H1 (cell line): ENCODE measurements at regions not wholly inside any gene's neighbourhood (a gene's known extent, or its start where the extent isn't known, plus 50 kb on each side); places are given as distances from the start of the nearest gene placed in this dataset.

ENCODE experiments used
- CTCF ChIA-PET: fragments of 300-600 bp; sonication (Branson Sonifier 250); formaldehyde crosslinking; loops from one replicate; lab custom pipeline; 2021; ENCODE audit not compliant: partially characterized antibody; lab: Charles Lee
- POLR2A ChIA-PET: fragments of 300-600 bp; sonication (Branson Sonifier 250); formaldehyde crosslinking; loops from one replicate; lab custom pipeline; 2021; ENCODE audit warnings: inconsistent platforms; ENCODE audit not compliant: partially characterized antibody; lab: Charles Lee
- DNase-seq, 2 experiments: peaks; one replicate each; pipeline versions ENCODE4 v3.0.0 to v3.0.0-alpha.2; 2010 to 2022; ENCODE audit warnings: low spot score in 2 of 2, low read depth in 1 of 2, mixed read lengths in 1 of 2
- FAIRE-seq: peaks from 2 replicates; lab custom pipeline; 2011; peaks lifted over from hg19 to GRCh38; lab: Jason Lieb, UNC
- H2AFZ ChIP-seq: 2 replicates; pipeline ENCODE4 v1.8.1; 2012; ENCODE audit warnings: low read length, inconsistent platforms
- H2AK5ac ChIP-seq: 2 replicates; pipeline ENCODE4 v1.6.1; 2013; ENCODE audit warnings: low read depth, low read length
- H2BK120ac ChIP-seq: replicated peaks from 2 replicates; pipeline ENCODE3; 2013; ENCODE audit warnings: low read depth, low read length, inconsistent platforms
- H2BK12ac ChIP-seq: 2 replicates; pipeline ENCODE4 v1.6.1; 2013; ENCODE audit warnings: low read depth, low read length
- H2BK15ac ChIP-seq: 2 replicates; pipeline ENCODE4 v1.6.1; 2013; ENCODE audit warnings: low read length
- H2BK20ac ChIP-seq: 2 replicates; pipeline ENCODE4 v1.6.1; 2013; ENCODE audit warnings: low read length
- H2BK5ac ChIP-seq: 2 replicates; pipeline ENCODE4 v1.6.1; 2013; ENCODE audit warnings: low read depth, low read length
- H3K14ac ChIP-seq: 2 replicates; pipeline ENCODE4 v1.6.1; 2013; ENCODE audit warnings: inconsistent platforms; ENCODE audit not compliant: insufficient read length
- H3K18ac ChIP-seq: 2 replicates; pipeline ENCODE4 v1.6.1; 2013; ENCODE audit warnings: low read length; ENCODE audit errors: extremely low read depth
- H3K23ac ChIP-seq: 2 replicates; pipeline ENCODE4 v1.6.1; 2013; ENCODE audit warnings: inconsistent platforms; ENCODE audit not compliant: insufficient read length
- H3K23me2 ChIP-seq: 2 replicates; pipeline ENCODE4 v1.6.1; 2013; ENCODE audit warnings: low read depth, low read length
- H3K27ac ChIP-seq: 2 replicates; pipeline ENCODE4 v1.6.1; 2011; ENCODE audit warnings: low read depth, low read length, inconsistent platforms
- H3K27me3 ChIP-seq, 4 experiments: replicated peaks in 1 of 4; 1 replicate in 1 of 4; 2 replicates in 3 of 4; pipeline versions ENCODE4 v1.6.1 to v1.8.1; 2011 to 2013; ENCODE audit warnings: low read length in 3 of 4, mild to moderate bottlenecking in 3 of 4, inconsistent platforms in 2 of 4, mixed read lengths in 2 of 4, moderate library complexity in 1 of 4; ENCODE audit not compliant: control insufficient read depth in 3 of 4, insufficient read depth in 3 of 4; ENCODE audit errors: extremely low read depth in 1 of 4
- H3K36me3 ChIP-seq, 4 experiments: 2 replicates each; pipeline versions ENCODE4 v1.6.1 to v1.8.1; 2011 to 2013; ENCODE audit warnings: mild to moderate bottlenecking in 4 of 4, low read length in 3 of 4, moderate library complexity in 2 of 4, control low read depth in 1 of 4, inconsistent platforms in 1 of 4; ENCODE audit not compliant: insufficient read depth in 4 of 4, control insufficient read depth in 2 of 4
- H3K4ac ChIP-seq: replicated peaks from 2 replicates; pipeline ENCODE3; 2013; ENCODE audit warnings: low read length, low read depth, mixed read lengths, inconsistent platforms; ENCODE audit not compliant: insufficient read length
- H3K4me1 ChIP-seq, 4 experiments: replicated peaks in 1 of 4; 1 replicate in 1 of 4; 2 replicates in 3 of 4; pipeline versions ENCODE4 v1.6.1 to v1.8.1; 2011 to 2013; ENCODE audit warnings: low read length in 3 of 4, inconsistent platforms in 2 of 4, mixed read lengths in 1 of 4; ENCODE audit not compliant: insufficient read depth in 4 of 4, control insufficient read depth in 3 of 4
- H3K4me2 ChIP-seq, 2 experiments: 2 replicates each; pipeline versions ENCODE4 v1.6.1 to v1.8.1; 2011 to 2013; ENCODE audit warnings: low read depth in 2 of 2, low read length in 2 of 2, control low read depth in 1 of 2, inconsistent platforms in 1 of 2, mild to moderate bottlenecking in 1 of 2; ENCODE audit not compliant: insufficient read depth in 1 of 2
- H3K4me3 ChIP-seq, 4 experiments: fragments of 200-600, 300-600 bp in 1 of 4; sonication (generic), shearing (Covaris generic), sonication (Bioruptor Twin) in 1 of 4; 2 replicates each; pipeline versions ENCODE4 v1.5.1 to v1.8.1; 2011 to 2016; ENCODE audit warnings: low read length in 4 of 4, low read depth in 3 of 4, control low read depth in 2 of 4, inconsistent platforms in 2 of 4, mild to moderate bottlenecking in 2 of 4, mixed read lengths in 1 of 4, moderate library complexity in 1 of 4; ENCODE audit not compliant: insufficient read depth in 2 of 4; ENCODE audit errors: extremely low read depth in 1 of 4
- H3K56ac ChIP-seq: replicated peaks from 2 replicates; pipeline ENCODE3; 2013; ENCODE audit warnings: low read depth, mild to moderate bottlenecking, mixed read lengths, low read length, inconsistent platforms; ENCODE audit not compliant: insufficient read length
- H3K79me1 ChIP-seq: 2 replicates; pipeline ENCODE4 v1.6.1; 2013; ENCODE audit warnings: low read depth, low read length, control low read depth
- H3K79me2 ChIP-seq, 2 experiments: 2 replicates each; pipeline versions ENCODE4 v1.6.1 to v1.8.1; 2012 to 2013; ENCODE audit warnings: low read length in 2 of 2, mild to moderate bottlenecking in 2 of 2, inconsistent platforms in 1 of 2; ENCODE audit not compliant: insufficient read depth in 2 of 2, control insufficient read depth in 1 of 2
- H3K9ac ChIP-seq, 4 experiments: replicated peaks in 1 of 4; 1 replicate in 1 of 4; 2 replicates in 3 of 4; pipeline versions ENCODE4 v1.6.1 to v1.8.1; 2011 to 2013; ENCODE audit warnings: low read depth in 3 of 4, low read length in 3 of 4, control low read depth in 2 of 4, mild to moderate bottlenecking in 2 of 4, moderate library complexity in 2 of 4, inconsistent platforms in 1 of 4; ENCODE audit errors: extremely low read depth in 1 of 4
- H3K9me3 ChIP-seq, 2 experiments: 2 replicates each; pipeline versions ENCODE4 v1.6.1 to v1.8.1; 2012 to 2013; ENCODE audit warnings: mild to moderate bottlenecking in 2 of 2, moderate library complexity in 2 of 2, control low read depth in 1 of 2, inconsistent platforms in 1 of 2, low read depth in 1 of 2, low read length in 1 of 2, mixed read lengths in 1 of 2; ENCODE audit not compliant: insufficient read depth in 2 of 2
- H4K20me1 ChIP-seq, 2 experiments: replicated peaks in 1 of 2; 2 replicates each; pipeline versions ENCODE3 to v1.8.1; 2011 to 2013; ENCODE audit warnings: inconsistent platforms in 2 of 2, low read length in 2 of 2, mild to moderate bottlenecking in 1 of 2; ENCODE audit not compliant: insufficient read depth in 2 of 2, control insufficient read depth in 1 of 2
- H4K5ac ChIP-seq: 2 replicates; pipeline ENCODE4 v1.6.1; 2013; ENCODE audit warnings: low read length, low read depth, mixed read lengths, inconsistent platforms; ENCODE audit not compliant: insufficient read length
- H4K8ac ChIP-seq: 2 replicates; pipeline ENCODE4 v1.8.0; 2013; ENCODE audit warnings: mild to moderate bottlenecking, moderate library complexity, low read length, inconsistent platforms; ENCODE audit not compliant: insufficient read depth; ENCODE audit errors: extremely low read depth
- H4K91ac ChIP-seq: replicated peaks from 2 replicates; pipeline ENCODE3; 2013; ENCODE audit warnings: low read length, mixed read lengths, inconsistent platforms; ENCODE audit not compliant: insufficient read length
- CBX5 ChIP-seq: fragments of 300-800, 300-1000 bp; sonication (generic); IDR thresholded peaks from 2 replicates; pipeline ENCODE4 v1.7.1; 2016; ENCODE audit warnings: antibody characterized with exemption, low read length, low read depth
- CEBPB ChIP-seq: IDR thresholded peaks from 2 replicates; pipeline ENCODE4 v1.6.1; 2012; ENCODE audit warnings: low read depth, low read length
- CHD1 ChIP-seq: IDR thresholded peaks from 2 replicates; pipeline ENCODE4 v1.6.1; 2012; ENCODE audit warnings: low read depth, low read length, improper control_type of control experiment
- CHD2 ChIP-seq: IDR thresholded peaks from 2 replicates; pipeline ENCODE4 v1.6.1; 2012; ENCODE audit warnings: low read length, improper control_type of control experiment
- HDAC2 ChIP-seq, 2 experiments: fragments of 300-600 bp in 1 of 2; sonication (generic) in 1 of 2; IDR thresholded peaks; 2 replicates each; pipeline ENCODE4 v1.6.1; 2011 to 2012; ENCODE audit warnings: low read depth in 2 of 2, low read length in 2 of 2, mild to moderate bottlenecking in 2 of 2, moderate library complexity in 2 of 2, borderline replicate concordance in 1 of 2, inconsistent platforms in 1 of 2
- JUN ChIP-seq: IDR thresholded peaks from 2 replicates; pipeline ENCODE4 v1.6.1; 2011; ENCODE audit warnings: low read depth, mild to moderate bottlenecking, improper control_type of control experiment, low read length
- JUND ChIP-seq: IDR thresholded peaks from 2 replicates; pipeline ENCODE4 v1.6.1; 2011; ENCODE audit warnings: mild to moderate bottlenecking, improper control_type of control experiment, low read length
- KDM1A ChIP-seq: fragments of 200-600, 300-600 bp; sonication (generic); IDR thresholded peaks from 2 replicates; pipeline ENCODE4 v1.7.1; 2016; ENCODE audit warnings: mild to moderate bottlenecking, low read length, borderline replicate concordance
- MAFK ChIP-seq: IDR thresholded peaks from 2 replicates; pipeline ENCODE4 v1.6.1; 2012; ENCODE audit warnings: low read depth, mild to moderate bottlenecking, improper control_type of control experiment, low read length
- PHF8 ChIP-seq: fragments of 200-600 bp; sonication (generic); conservative IDR thresholded peaks from 2 replicates; pipeline ENCODE4 v1.7.1; 2012; ENCODE audit warnings: low read depth, mild to moderate bottlenecking, inconsistent platforms, low read length, moderate library complexity
- RBBP5 ChIP-seq: IDR thresholded peaks from 2 replicates; pipeline ENCODE4 v1.7.1; 2012; ENCODE audit warnings: low read depth, mild to moderate bottlenecking, inconsistent platforms, low read length, moderate library complexity, borderline replicate concordance
- RNF2 ChIP-seq: fragments of 200-900, 300-1000 bp; sonication (generic); IDR thresholded peaks from 2 replicates; pipeline ENCODE4 v1.7.1; 2016; ENCODE audit warnings: borderline replicate concordance, low read depth, mild to moderate bottlenecking, antibody characterized with exemption, low read length; ENCODE audit not compliant: poor library complexity, severe bottlenecking; ENCODE audit errors: missing control alignments
- SP1 ChIP-seq: IDR thresholded peaks from 2 replicates; pipeline ENCODE4 v1.6.1; 2011; ENCODE audit warnings: low read depth, low read length
- SP4 ChIP-seq: IDR thresholded peaks from 2 replicates; pipeline ENCODE4 v1.6.1; 2012; ENCODE audit warnings: low read length, inconsistent platforms
- ZNF274 ChIP-seq: IDR thresholded peaks from 2 replicates; pipeline ENCODE4 v1.7.0; 2012; ENCODE audit warnings: low read length, borderline replicate concordance; ENCODE audit errors: extremely low read depth
- WGBS, 2 experiments: shearing (Covaris generic) in 1 of 2; methylation state at CpG; one replicate each; pipeline versions ENCODE4 v1.1.6 to v1.1.7; 2013 to 2015; ENCODE audit warnings: low lambda C conversion rate in 2 of 2, mixed read lengths in 2 of 2, inconsistent platforms in 1 of 2, low coverage in 1 of 2, missing lambda C conversion rate in 1 of 2; ENCODE audit not compliant: insufficient replicate concordance in 2 of 2, insufficient coverage in 1 of 2, insufficient read length in 1 of 2; ENCODE audit errors: extremely low coverage in 1 of 2, missing lambda C conversion rate in 1 of 2; 5-methylcytosine and 5-hydroxymethylcytosine counted together

DNA sequence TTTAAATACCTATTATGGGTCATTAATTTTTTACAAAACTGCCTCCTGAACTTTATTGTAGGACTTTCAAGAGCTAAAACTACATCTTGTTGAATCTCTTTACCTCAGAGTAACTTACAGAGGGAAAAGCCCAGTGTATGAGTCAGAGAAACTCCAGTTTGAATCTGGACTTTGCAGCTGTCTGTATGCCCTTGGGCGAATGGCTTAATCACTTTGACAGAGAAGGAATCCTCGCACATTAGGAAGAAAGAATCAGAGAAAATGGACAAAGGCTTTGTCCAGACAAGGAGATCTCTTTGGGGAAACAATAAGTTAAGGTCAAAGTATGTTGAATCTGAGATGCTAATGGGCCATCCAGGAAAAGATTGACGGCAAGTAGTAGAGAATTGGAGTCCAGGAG, 484.2 kb upstream of the CELF2 start:
- peaks cover 0 to 8% (median 5%) of the 10 kb centered on the region in 4 experiments; a peak in 4 of 7 replicates for H3K27me3 ChIP-seq
- H3K14ac ChIP-seq: no peak overlapping the region
- H3K79me2 ChIP-seq: no peaks in the 10 kb centered on the region
- no peak overlapping the region for H2BK5ac ChIP-seq
- H3K18ac ChIP-seq: no peak overlapping the region
- no peak overlapping the region for H2BK12ac ChIP-seq
- ChIA-PET CTCF (no interaction called here), POLR2A (no interaction called here)
- 95% methylated on average over 3 of the region's 3 CpGs; no CpG with 5 or more reads in 1 of the 2 experiments for WGBS, 2 experiments
- no peaks in the 10 kb centered on the region for H3K23me2 ChIP-seq
- no peak overlapping the region for H4K8ac ChIP-seq
- DNase-seq (no peak), FAIRE-seq (no peak)
- H2AFZ ChIP-seq: no peak overlapping the region
- H2BK120ac ChIP-seq: no peak overlapping the region
- H3K79me1 ChIP-seq: no peaks in the 10 kb centered on the region
- no peak overlapping the region for H4K5ac ChIP-seq
- no peak overlapping the region for H4K91ac ChIP-seq
- H2BK20ac ChIP-seq: no peak overlapping the region
- H3K9me3 ChIP-seq: no peaks in the 10 kb centered on the region
- no peak overlapping the region for H3K4ac ChIP-seq
- H3K23ac ChIP-seq: no peak overlapping the region
- no peak overlapping the region for H3K4me2 ChIP-seq
- H2BK15ac ChIP-seq: no peak overlapping the region
- no peak overlapping the region for H3K4me3 ChIP-seq
- no peak overlapping the region for H3K9ac ChIP-seq
- H4K20me1 ChIP-seq: no peaks in the 10 kb centered on the region
- no peak for TF ChIP-seq RNF2
- TF ChIP-seq CHD2: no peak
- no peak for TF ChIP-seq JUN
- TF ChIP-seq MAFK: no peak
- TF ChIP-seq ZNF274: no peak
- TF ChIP-seq CHD1: no peak
- TF ChIP-seq KDM1A: no peak
- no peak for TF ChIP-seq CBX5
- TF ChIP-seq HDAC2 (IDR thresholded peaks at IDR 0.05; ENCODE audit: borderline replicate concordance in 1 of 2, low read depth in 2 of 2, low read length in 2 of 2): no peak
- no peak for TF ChIP-seq RBBP5
- TF ChIP-seq CEBPB: no peak
- no peak for TF ChIP-seq PHF8
- TF ChIP-seq JUND: no peak
- no peak for TF ChIP-seq SP4
- TF ChIP-seq SP1: no peak
- no peaks in the 10 kb centered on the region for H3K36me3 ChIP-seq
- H3K56ac ChIP-seq: no peak overlapping the region
- H3K27ac ChIP-seq: no peak overlapping the region
- no peak overlapping the region for H2AK5ac ChIP-seq
- 0 out of 7 replicates have a peak, but pooled peaks cover 0 to under 1% (median 0%) of the 10 kb centered on the region in 4 experiments for H3K4me1 ChIP-seq
